RWPE2 (cell line): ENCODE measurements at regions not wholly inside any gene's neighbourhood (a gene's known extent, or its start where the extent isn't known, plus 50 kb on each side); places are given as distances from the start of the nearest gene placed in this dataset.

Experiments
- ATAC-seq: fragments of 200-7000 bp; cut with Tn5 transposase; 3 replicates; pipeline ENCODE4 v1.9.1; 2021; ENCODE audit warnings: low read depth
- DNase-seq: peaks from one replicate; pipeline ENCODE4 v3.0.0-alpha.2; 2020; ENCODE audit warnings: low spot score
- H3K27ac ChIP-seq: fragments of 450-650 bp; 2 replicates; pipeline ENCODE4 v1.5.1; 2017; ENCODE audit warnings: mild to moderate bottlenecking; ENCODE audit not compliant: poor library complexity, severe bottlenecking
- H3K27me3 ChIP-seq: fragments of 250-450 bp; sonication (Bioruptor Pico); 2 replicates; pipeline ENCODE4 v1.5.1; 2021; ENCODE audit warnings: mild to moderate bottlenecking, moderate library complexity; ENCODE audit not compliant: insufficient read depth, poor library complexity, severe bottlenecking
- H3K36me3 ChIP-seq: fragments of 250-450 bp; sonication (Bioruptor Pico); 2 replicates; pipeline ENCODE4 v1.5.1; 2020; ENCODE audit warnings: low read depth, mild to moderate bottlenecking, moderate library complexity
- H3K4me1 ChIP-seq: fragments of 250-450 bp; sonication (Bioruptor Pico); 2 replicates; pipeline ENCODE4 v1.5.1; 2021; ENCODE audit warnings: mild to moderate bottlenecking, moderate library complexity; ENCODE audit not compliant: insufficient read depth, poor library complexity, severe bottlenecking
- H3K4me3 ChIP-seq: fragments of 250-450 bp; sonication (Bioruptor Pico); 2 replicates; pipeline ENCODE4 v1.5.1; 2021; ENCODE audit warnings: mild to moderate bottlenecking, moderate library complexity; ENCODE audit not compliant: severe bottlenecking
- H3K9me3 ChIP-seq: fragments of 250-450 bp; sonication (Bioruptor Pico); 2 replicates; pipeline ENCODE4 v1.5.1; 2021; ENCODE audit warnings: mild to moderate bottlenecking, moderate library complexity; ENCODE audit not compliant: severe bottlenecking
- TF ChIP-seq, protein P1 (sequence below): fragments of 450-650 bp; IDR thresholded peaks from one replicate; pipeline ENCODE4 v1.5.1; 2017; ENCODE audit warnings: mild to moderate bottlenecking, moderate library complexity; ENCODE audit not compliant: poor library complexity, severe bottlenecking

DNA sequence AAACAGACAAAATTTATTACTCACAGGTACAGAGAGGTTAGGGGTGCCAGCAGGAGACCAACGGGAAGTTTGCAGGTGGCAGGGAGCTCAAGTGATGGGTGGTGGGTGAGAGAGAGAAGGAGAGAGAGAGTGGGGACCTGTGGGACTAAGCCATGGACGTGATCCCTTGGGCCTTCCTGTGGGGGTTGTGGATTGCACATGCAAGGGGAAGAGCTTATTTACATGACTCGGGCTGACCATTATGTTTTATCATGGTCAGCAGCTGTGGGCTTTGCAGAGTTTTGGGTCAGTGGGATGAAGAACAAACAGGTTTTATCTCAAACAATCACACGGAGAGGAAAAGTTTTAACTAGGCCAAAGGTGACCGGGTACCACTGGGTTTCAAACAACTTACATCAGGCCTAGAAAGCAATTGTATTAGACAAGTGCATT is 156.2 kb upstream of the EXOC2 start:
- no peak overlapping the region for H3K27ac ChIP-seq
- DNase-seq: no peak
- no peaks in the 10 kb centered on the region for H3K4me1 ChIP-seq
- no peak for ATAC-seq
- H3K27me3 ChIP-seq: no peaks in the 10 kb centered on the region
- H3K36me3 ChIP-seq: no peaks in the 10 kb centered on the region
- H3K4me3 ChIP-seq: no peak overlapping the region
- H3K9me3 ChIP-seq: no peaks in the 10 kb centered on the region
- TF ChIP-seq, protein P1, sequence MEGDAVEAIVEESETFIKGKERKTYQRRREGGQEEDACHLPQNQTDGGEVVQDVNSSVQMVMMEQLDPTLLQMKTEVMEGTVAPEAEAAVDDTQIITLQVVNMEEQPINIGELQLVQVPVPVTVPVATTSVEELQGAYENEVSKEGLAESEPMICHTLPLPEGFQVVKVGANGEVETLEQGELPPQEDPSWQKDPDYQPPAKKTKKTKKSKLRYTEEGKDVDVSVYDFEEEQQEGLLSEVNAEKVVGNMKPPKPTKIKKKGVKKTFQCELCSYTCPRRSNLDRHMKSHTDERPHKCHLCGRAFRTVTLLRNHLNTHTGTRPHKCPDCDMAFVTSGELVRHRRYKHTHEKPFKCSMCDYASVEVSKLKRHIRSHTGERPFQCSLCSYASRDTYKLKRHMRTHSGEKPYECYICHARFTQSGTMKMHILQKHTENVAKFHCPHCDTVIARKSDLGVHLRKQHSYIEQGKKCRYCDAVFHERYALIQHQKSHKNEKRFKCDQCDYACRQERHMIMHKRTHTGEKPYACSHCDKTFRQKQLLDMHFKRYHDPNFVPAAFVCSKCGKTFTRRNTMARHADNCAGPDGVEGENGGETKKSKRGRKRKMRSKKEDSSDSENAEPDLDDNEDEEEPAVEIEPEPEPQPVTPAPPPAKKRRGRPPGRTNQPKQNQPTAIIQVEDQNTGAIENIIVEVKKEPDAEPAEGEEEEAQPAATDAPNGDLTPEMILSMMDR: no peak

DNA sequence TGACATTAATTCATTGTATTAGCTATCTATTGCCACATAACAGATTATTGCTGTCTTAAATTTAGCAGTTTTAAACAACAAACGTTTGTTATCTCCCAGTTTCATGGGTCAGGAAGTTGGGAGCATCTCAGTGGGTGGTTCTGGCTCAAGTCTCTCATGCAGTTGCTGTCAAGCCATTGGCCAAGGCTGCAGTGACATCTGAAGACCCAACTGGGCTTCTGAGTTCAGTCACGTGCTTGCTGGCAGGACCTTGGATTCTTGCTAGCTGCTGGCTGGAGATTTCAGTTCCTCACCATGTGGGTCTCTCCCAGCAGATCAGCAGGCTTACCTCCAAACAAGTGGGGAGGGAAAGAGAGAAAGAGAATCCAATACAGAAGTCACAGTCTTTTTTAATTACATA is 152.6 kb upstream of the EXOC2 start:
- TF ChIP-seq, protein P1: no peak
- Histone ChIP-seq H3K9me3 (no peaks in the 10 kb centered on the region), H3K36me3 (no peaks in the 10 kb centered on the region), H3K4me3 (no peak overlapping the region), H3K27me3 (no peaks in the 10 kb centered on the region), H3K27ac (no peak overlapping the region), H3K4me1 (no peaks in the 10 kb centered on the region)
- ATAC-seq: no peak
- DNase-seq: no peak

- ATAC-seq: no peak
- Histone ChIP-seq H3K27me3 (no peaks in the 10 kb centered on the region), H3K36me3 (no peaks in the 10 kb centered on the region), H3K9me3 (no peaks in the 10 kb centered on the region), H3K27ac (no peak overlapping the region), H3K4me1 (no peaks in the 10 kb centered on the region), H3K4me3 (no peak overlapping the region)
- DNase-seq: no peak
- TF ChIP-seq, protein P1: no peak
These were observed 152.2 kb upstream of the EXOC2 start for GRCh38 chr6:845101-845500.

DNA sequence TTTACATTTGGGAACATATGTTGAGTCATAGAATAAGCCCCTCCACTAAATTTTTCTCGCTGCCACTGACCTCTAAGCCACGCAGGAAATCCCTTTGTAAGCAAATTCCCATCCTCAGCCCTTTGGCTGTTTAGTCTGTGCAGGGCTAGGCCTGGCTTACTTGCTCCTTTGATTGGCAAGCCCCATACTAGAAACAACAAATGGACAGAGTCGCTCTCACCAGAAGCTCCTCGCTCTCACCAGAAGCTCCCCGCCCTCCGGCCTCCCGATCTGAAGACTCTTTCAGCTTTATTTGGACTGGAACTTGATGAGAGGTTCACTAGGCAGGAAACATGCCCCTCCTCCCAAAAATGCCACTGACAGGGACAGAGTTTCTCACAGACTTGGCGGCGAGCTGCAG is 149.2 kb upstream of the EXOC2 start:
- Histone ChIP-seq H3K27ac (no peak overlapping the region), H3K4me1 (peaks cover 6% of the 10 kb centered on the region), H3K9me3 (no peaks in the 10 kb centered on the region), H3K4me3 (no peak overlapping the region), H3K27me3 (no peaks in the 10 kb centered on the region), H3K36me3 (no peaks in the 10 kb centered on the region)
- TF ChIP-seq, protein P1: no peak
- ATAC-seq (no peak), DNase-seq (no peak)

DNA sequence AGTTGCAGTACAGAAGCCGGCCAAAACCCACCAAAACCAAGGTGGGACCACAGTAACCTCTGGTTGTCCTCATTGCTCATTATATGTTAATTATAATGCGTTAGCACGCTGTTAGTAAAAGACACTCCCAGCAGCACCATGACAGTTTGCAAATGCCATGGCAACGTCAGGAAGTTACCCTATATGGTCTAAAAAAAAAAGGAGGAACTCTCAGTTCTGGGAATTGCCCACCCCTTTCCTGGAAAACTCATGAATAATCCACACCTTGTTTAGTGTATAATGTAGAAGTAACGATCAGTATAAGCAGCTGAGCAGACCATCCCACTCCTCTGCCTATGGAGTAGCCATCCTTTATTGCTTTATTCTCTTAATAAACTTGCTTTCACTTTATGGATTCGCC is 148.6 kb upstream of the EXOC2 start:
- peaks cover 12% of the 10 kb centered on the region for H3K4me1 ChIP-seq
- no peak for DNase-seq

More for the DNA sequence above, 148.6 kb upstream of the EXOC2 start:
- no peaks in the 10 kb centered on the region for H3K36me3 ChIP-seq
- no peak for ATAC-seq
- H3K27ac ChIP-seq: no peak overlapping the region
- H3K27me3 ChIP-seq: no peaks in the 10 kb centered on the region
- H3K9me3 ChIP-seq: no peaks in the 10 kb centered on the region
- no peak overlapping the region for H3K4me3 ChIP-seq
- TF ChIP-seq, protein P1: no peak
